ENCODE measurements at regions not wholly inside any gene's neighbourhood (a gene's known extent, or its start where the extent isn't known, plus 50 kb on each side); places are given as distances from the start of the nearest gene placed in this dataset.
"Not testable (repeated sequence)": the region's sequence is repeated elsewhere in the genome, so short reads cannot be mapped to it uniquely, and the experiment has no call there.

- no peak for DNase-seq
These were observed 211.1 kb upstream of the XIST start for GRCh38 chrX:74063426-74064155.

- no peak for DNase-seq
These were observed 209.4 kb upstream of the XIST start for GRCh38 chrX:74061879-74062278.

- no peak for DNase-seq
These were observed 196.6 kb upstream of the XIST start for GRCh38 chrX:74049126-74049525.

GRCh38 chrX:74034066-74034465, 181.6 kb upstream of the XIST start:
- not testable (repeated sequence) for DNase-seq

GRCh38 chrX:74031527-74031926, 179.0 kb upstream of the XIST start:
- DNase-seq = not testable (repeated sequence)

GRCh38 chrX:74030766-74031165, 178.3 kb upstream of the XIST start:
- not testable (repeated sequence) for DNase-seq

GRCh38 chrX:74025145-74025544, 172.6 kb upstream of the XIST start:
- not testable (repeated sequence) for DNase-seq

- no peak for DNase-seq
These were observed 170.7 kb upstream of the XIST start for GRCh38 chrX:74023203-74023602.

GRCh38 chrX:74018253-74018652, 165.7 kb upstream of the XIST start:
- DNase-seq = no peak

GRCh38 chrX:74015379-74016019, 163.0 kb upstream of the XIST start:
- peak; percentile 43 for DNase-seq

GRCh38 chrX:74009041-74009440, 156.5 kb upstream of the XIST start:
- no peak for DNase-seq

- no peak for DNase-seq
These were observed 139.5 kb upstream of the XIST start for GRCh38 chrX:73992019-73992418.

- no peak for DNase-seq
These were observed 134.7 kb upstream of the XIST start for GRCh38 chrX:73987166-73987565.

- no peak for DNase-seq
These were observed 127.1 kb upstream of the XIST start for GRCh38 chrX:73979551-73980131.

GRCh38 chrX:73977542-73978169, 125.1 kb upstream of the XIST start:
- DNase-seq = no peak

- DNase-seq = not testable (repeated sequence)
These were observed 114.9 kb upstream of the XIST start for GRCh38 chrX:73967461-73967860.

- DNase-seq = no peak
These were observed 113.3 kb upstream of the XIST start for GRCh38 chrX:73965833-73966232.

GRCh38 chrX:73964579-73964978, 112.1 kb upstream of the XIST start:
- no peak for DNase-seq

- DNase-seq = no peak
These were observed 111.2 kb upstream of the XIST start for GRCh38 chrX:73963682-73964081.

GRCh38 chrX:73962948-73963347, 110.4 kb upstream of the XIST start:
- no peak for DNase-seq

GRCh38 chrX:73961867-73962266, 109.4 kb upstream of the XIST start:
- not testable (repeated sequence) for DNase-seq

GRCh38 chrX:73944563-73944908, 92.0 kb upstream of the XIST start:
- no peak for DNase-seq

- DNase-seq = peak; percentile 82
These were observed 91.4 kb upstream of the XIST start for GRCh38 chrX:73943693-73944562.

Data from NCI-H2081 treated with DMSO at 0.1 percent for 48 hours (cell line).